ELF-1 (cell line): ENCODE measurements at regions not wholly inside any gene's neighbourhood (a gene's known extent, or its start where the extent isn't known, plus 50 kb on each side); places are given as distances from the start of the nearest gene placed in this dataset.
"Not testable (repeated sequence)": the region's sequence is repeated elsewhere in the genome, so short reads cannot be mapped to it uniquely, and the experiment has no call there.

ENCODE experiments used
- DNase-seq: peaks from one replicate; pipeline ENCODE4 v3.0.0-alpha.2; 2016; ENCODE audit warnings: low read depth, low spot score

DNA sequence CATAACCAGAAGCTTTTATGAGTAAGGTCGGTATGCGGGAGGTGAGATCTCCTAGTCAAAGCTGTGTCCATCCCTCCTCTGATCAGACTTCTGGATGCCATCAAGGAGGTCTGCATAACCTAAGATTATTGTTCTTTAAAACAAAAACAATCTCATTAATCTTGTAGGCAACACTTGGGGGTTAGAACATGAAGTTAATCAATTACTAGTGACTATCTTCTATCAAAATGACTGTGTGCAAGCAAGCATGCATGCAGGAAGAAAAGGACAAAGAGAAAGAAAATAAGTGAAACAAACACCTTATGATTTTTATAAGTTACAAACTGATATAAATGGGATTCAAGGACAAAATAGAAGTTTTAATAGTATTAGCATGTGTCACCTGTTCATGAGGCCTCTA is 2435.9 kb upstream of the PCDH20 start:
- no peak for DNase-seq

- no peak for DNase-seq
Observed at GRCh38 chr13:63843766-63844699, 2428.4 kb upstream of the PCDH20 start.

- DNase-seq, result no peak
Observed at GRCh38 chr13:63842102-63842501, 2426.5 kb upstream of the PCDH20 start.

- no peak for DNase-seq
Observed at GRCh38 chr13:63840551-63841421, 2425.1 kb upstream of the PCDH20 start.

GRCh38 chr13:63838366-63839110 is 2422.9 kb upstream of the PCDH20 start:
- DNase-seq, result no peak

DNA sequence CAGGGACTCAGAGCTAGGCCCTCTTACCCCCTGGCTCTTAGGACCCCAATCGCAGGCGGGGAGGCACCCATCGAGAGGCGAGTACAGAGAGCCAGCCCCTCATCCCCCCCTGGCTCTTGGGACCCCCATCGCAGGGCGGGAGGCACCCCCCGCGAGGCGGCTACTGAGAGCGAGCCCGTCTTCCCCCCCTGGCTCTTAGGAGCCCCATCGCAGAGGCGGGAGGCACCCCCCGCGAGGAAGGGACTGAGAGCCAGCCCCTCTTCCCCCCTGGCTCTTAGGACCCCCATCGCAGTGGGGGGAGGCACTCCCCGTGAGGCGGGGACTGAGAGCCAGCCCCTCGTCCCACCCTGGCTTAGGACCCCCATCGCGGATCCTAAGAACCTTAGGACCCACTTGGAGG is 2422.1 kb upstream of the PCDH20 start:
- not testable (repeated sequence) for DNase-seq

- DNase-seq, result not testable (repeated sequence)
Observed at GRCh38 chr13:63829609-63830008, 2414.0 kb upstream of the PCDH20 start.

DNA sequence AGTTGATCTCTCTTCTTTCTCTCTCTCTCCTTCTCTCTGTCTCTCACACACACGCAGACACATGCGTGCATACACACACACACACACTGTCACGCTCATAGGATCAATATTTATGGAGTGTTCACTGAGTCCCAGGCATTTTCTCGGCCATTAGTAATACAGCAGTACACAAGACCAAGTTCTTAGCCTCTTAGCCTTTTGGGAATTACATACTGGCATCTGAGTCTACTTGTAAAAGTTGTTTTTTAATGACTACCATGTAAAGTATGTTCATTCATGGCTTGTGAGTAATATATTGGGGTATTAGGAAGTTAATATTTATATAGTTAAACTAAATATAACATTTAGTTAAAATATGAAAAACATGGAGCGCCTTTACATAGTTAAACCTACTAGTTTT is 2406.1 kb upstream of the PCDH20 start:
- not testable (repeated sequence) for DNase-seq

- DNase-seq, result peak; percentile 43
Observed at GRCh38 chr13:63811428-63812004, 2395.9 kb upstream of the PCDH20 start.

GRCh38 chr13:63791134-63791533 is 2375.5 kb upstream of the PCDH20 start:
- not testable (repeated sequence) for DNase-seq

GRCh38 chr13:63774133-63774532 is 2358.5 kb upstream of the PCDH20 start:
- DNase-seq, result no peak

DNA sequence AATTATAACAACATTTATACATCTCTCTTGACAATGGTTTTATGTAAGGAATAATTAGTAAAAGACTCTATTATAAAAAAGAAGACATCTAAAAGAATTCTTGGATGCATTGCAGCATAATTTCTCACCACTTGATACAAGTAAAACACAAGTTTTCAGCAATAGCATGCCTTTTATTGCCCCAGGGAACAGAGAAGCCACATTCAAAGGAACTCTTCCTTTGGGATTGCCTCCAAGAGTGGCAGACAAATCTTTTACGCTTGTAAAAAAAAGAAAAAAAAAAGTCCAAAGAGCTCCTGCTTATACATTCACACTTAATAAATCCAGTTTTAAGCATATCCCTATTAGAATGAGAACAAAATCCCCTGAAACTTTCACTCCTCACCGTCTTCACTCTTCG is 2357.8 kb upstream of the PCDH20 start:
- no peak for DNase-seq

- not testable (repeated sequence) for DNase-seq
Observed at GRCh38 chr13:63757683-63758082, 2342.0 kb upstream of the PCDH20 start.

GRCh38 chr13:63749857-63750256 is 2334.2 kb upstream of the PCDH20 start:
- not testable (repeated sequence) for DNase-seq

GRCh38 chr13:63741814-63742101 is 2326.1 kb upstream of the PCDH20 start:
- DNase-seq, result not testable (repeated sequence)

GRCh38 chr13:63741029-63741813 is 2325.6 kb upstream of the PCDH20 start:
- no peak for DNase-seq

DNA sequence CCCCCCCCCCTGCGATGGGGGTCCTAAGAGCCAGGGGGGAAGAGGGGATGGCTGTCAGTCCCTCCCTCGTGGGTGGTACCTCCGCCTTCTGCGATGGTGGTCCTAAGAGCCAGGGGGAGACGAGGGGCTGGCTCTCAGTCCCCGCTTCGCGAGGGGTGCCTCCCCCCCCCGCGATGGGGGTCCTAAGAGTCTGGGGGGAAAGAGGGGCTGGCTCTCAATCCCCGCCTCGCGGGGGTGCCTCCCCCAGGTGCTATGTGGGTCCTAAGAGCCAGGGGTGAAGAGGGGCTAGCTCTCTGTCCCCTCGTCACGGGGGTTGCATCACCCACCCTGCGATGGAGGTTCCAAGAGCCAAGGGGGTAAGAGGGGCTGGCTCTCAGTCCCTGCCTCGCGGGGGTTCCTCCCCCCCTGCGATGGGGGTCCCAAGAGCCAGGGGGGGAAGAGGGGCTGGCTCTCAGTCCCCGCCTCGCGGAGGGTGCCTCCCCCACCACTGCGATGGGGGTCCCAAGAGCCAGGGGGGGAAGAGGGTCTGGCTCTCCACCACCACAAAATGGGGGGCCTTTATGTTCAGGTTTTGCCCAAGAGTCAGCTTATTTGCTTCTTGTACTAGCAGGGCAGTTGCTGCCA is 2323.6 kb upstream of the PCDH20 start:
- not testable (repeated sequence) for DNase-seq

- DNase-seq, result no peak
Observed at GRCh38 chr13:63737418-63737817, 2321.8 kb upstream of the PCDH20 start.

DNA sequence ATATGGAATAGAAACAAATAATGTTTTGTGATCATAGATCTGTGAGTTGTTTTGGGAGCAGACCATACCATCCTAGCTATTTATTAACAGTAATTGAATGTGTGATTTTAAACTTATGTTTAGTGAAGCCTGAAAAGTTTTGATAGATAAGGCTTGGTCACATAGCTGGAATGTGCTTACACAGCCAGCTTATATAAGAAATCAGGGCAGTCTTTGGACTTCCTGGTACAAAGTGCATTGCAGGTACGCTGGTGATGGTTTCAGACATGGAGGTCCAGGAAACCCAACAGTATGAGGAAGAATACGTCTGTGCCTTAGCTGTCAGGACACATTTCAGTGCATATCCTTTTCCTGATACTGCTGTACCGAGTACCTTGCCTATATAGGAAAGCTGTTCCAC is 2316.2 kb upstream of the PCDH20 start:
- DNase-seq, result no peak

- not testable (repeated sequence) for DNase-seq
Observed at GRCh38 chr13:63712159-63712558, 2296.5 kb upstream of the PCDH20 start.
